H9 (cell line): ENCODE measurements at regions not wholly inside any gene's neighbourhood (a gene's known extent, or its start where the extent isn't known, plus 50 kb on each side); places are given as distances from the start of the nearest gene placed in this dataset.

Source experiments
- DNase-seq: peaks from one replicate; pipeline ENCODE4 v3.0.0-alpha.2; 2017
- H2AFZ ChIP-seq: one replicate; pipeline ENCODE4 v1.6.1; 2013; ENCODE audit warnings: mild to moderate bottlenecking, low read length, control low read depth, moderate library complexity
- H2AK5ac ChIP-seq: 2 replicates; pipeline ENCODE4 v1.6.1; 2013; ENCODE audit warnings: low read length, control low read depth, mixed read lengths; ENCODE audit not compliant: insufficient read length
- H2BK120ac ChIP-seq: one replicate; pipeline ENCODE4 v1.6.1; 2013; ENCODE audit warnings: low read depth, mild to moderate bottlenecking, low read length, control low read depth, inconsistent platforms; ENCODE audit not compliant: poor library complexity, severe bottlenecking
- H2BK12ac ChIP-seq: 2 replicates; pipeline ENCODE4 v1.6.1; 2013; ENCODE audit warnings: low read length, control low read depth, mixed read lengths, low read depth; ENCODE audit not compliant: insufficient read length
- H2BK15ac ChIP-seq: 2 replicates; pipeline ENCODE4 v1.6.1; 2013; ENCODE audit warnings: low read depth, low read length, control low read depth
- H2BK20ac ChIP-seq: one replicate; pipeline ENCODE4 v1.6.1; 2013; ENCODE audit warnings: low read depth, mild to moderate bottlenecking, low read length, control low read depth, inconsistent platforms; ENCODE audit not compliant: poor library complexity, severe bottlenecking
- H2BK5ac ChIP-seq: 2 replicates; pipeline ENCODE4 v1.6.1; 2013; ENCODE audit warnings: low read length, control low read depth, mixed read lengths; ENCODE audit not compliant: insufficient read length
- H3K14ac ChIP-seq: 2 replicates; pipeline ENCODE4 v1.6.1; 2013; ENCODE audit warnings: low read length, control low read depth; ENCODE audit not compliant: insufficient read depth
- H3K18ac ChIP-seq: 2 replicates; pipeline ENCODE4 v1.6.1; 2013; ENCODE audit warnings: low read depth, mild to moderate bottlenecking, mixed read lengths, low read length, control low read depth; ENCODE audit not compliant: insufficient read length
- H3K23ac ChIP-seq: 2 replicates; pipeline ENCODE4 v1.6.1; 2013; ENCODE audit warnings: low read length, control low read depth, mixed read lengths, low read depth; ENCODE audit not compliant: insufficient read length
- H3K23me2 ChIP-seq: 2 replicates; pipeline ENCODE4 v1.6.1; 2013; ENCODE audit warnings: low read depth, mild to moderate bottlenecking, mixed read lengths, low read length, control low read depth; ENCODE audit not compliant: insufficient read length, poor library complexity, severe bottlenecking
- H3K27ac ChIP-seq: 2 replicates; pipeline ENCODE4 v1.5.1; 2013; ENCODE audit warnings: low read length, control low read depth, mixed read lengths, low read depth; ENCODE audit not compliant: insufficient read length
- H3K27me3 ChIP-seq: 2 replicates; pipeline ENCODE4 v1.6.1; 2013; ENCODE audit warnings: low read length, control low read depth, inconsistent platforms; ENCODE audit not compliant: insufficient read depth
- H3K4ac ChIP-seq: 2 replicates; pipeline ENCODE4 v1.6.1; 2013; ENCODE audit warnings: low read depth, mild to moderate bottlenecking, control low read depth, inconsistent platforms, low read length, moderate library complexity
- H3K4me1 ChIP-seq: 2 replicates; pipeline ENCODE4 v1.6.1; 2013; ENCODE audit warnings: low read length, control low read depth, inconsistent platforms; ENCODE audit not compliant: insufficient read depth
- H3K4me2 ChIP-seq: 2 replicates; pipeline ENCODE4 v1.6.1; 2013; ENCODE audit warnings: low read length, control low read depth, mixed read lengths; ENCODE audit not compliant: insufficient read length, insufficient read depth
- H3K56ac ChIP-seq: 2 replicates; pipeline ENCODE4 v1.6.1; 2013; ENCODE audit warnings: low read depth, mild to moderate bottlenecking, mixed read lengths, low read length, control low read depth; ENCODE audit not compliant: insufficient read length
- H3K79me1 ChIP-seq: 2 replicates; pipeline ENCODE4 v1.6.1; 2013; ENCODE audit warnings: low read depth, mild to moderate bottlenecking, moderate library complexity, low read length, control low read depth, inconsistent platforms; ENCODE audit not compliant: insufficient read depth, poor library complexity, severe bottlenecking
- H3K79me2 ChIP-seq: 2 replicates; pipeline ENCODE4 v1.6.1; 2013; ENCODE audit warnings: low read length, control low read depth, inconsistent platforms; ENCODE audit not compliant: insufficient read depth
- H3K9ac ChIP-seq: 2 replicates; pipeline ENCODE4 v1.6.1; 2013; ENCODE audit warnings: low read length, control low read depth, mixed read lengths; ENCODE audit not compliant: insufficient read length; ENCODE audit errors: extremely low read depth
- H3K9me3 ChIP-seq: one replicate; pipeline ENCODE4 v1.6.1; 2013; ENCODE audit warnings: low read depth, low read length, inconsistent platforms; ENCODE audit not compliant: control insufficient read depth
- H3T11ph ChIP-seq: one replicate; pipeline ENCODE4 v1.6.1; 2013; ENCODE audit warnings: mild to moderate bottlenecking, low read length, control low read depth, inconsistent platforms
- H4K20me1 ChIP-seq: one replicate; pipeline ENCODE4 v1.6.1; 2013; ENCODE audit not compliant: control insufficient read depth, insufficient read length, insufficient read depth
- H4K5ac ChIP-seq: 2 replicates; pipeline ENCODE4 v1.6.1; 2013; ENCODE audit warnings: low read depth, mild to moderate bottlenecking, mixed read lengths, low read length, control low read depth; ENCODE audit not compliant: insufficient read length
- H4K8ac ChIP-seq: replicated peaks from 2 replicates; pipeline ENCODE4 v1.6.1; 2013; ENCODE audit warnings: low read length, control low read depth, mixed read lengths, low read depth; ENCODE audit not compliant: insufficient read length
- H4K91ac ChIP-seq: 2 replicates; pipeline ENCODE4 v1.6.1; 2013; ENCODE audit warnings: low read depth, mild to moderate bottlenecking, moderate library complexity, mixed read lengths, low read length, control low read depth; ENCODE audit not compliant: insufficient read length
- H3K27ac Mint-ChIP-seq, 3 experiments: 2 replicates in 2 of 3; 3 replicates in 1 of 3; pipeline ENCODE4 v1.8.0; 2020 to 2021; ENCODE audit warnings: mixed read lengths in 3 of 3, mild to moderate bottlenecking in 1 of 3, moderate library complexity in 1 of 3
- H3K27me3 Mint-ChIP-seq: 2 replicates; pipeline ENCODE4 v1.8.0; 2021; ENCODE audit warnings: low read depth, mild to moderate bottlenecking, moderate library complexity, mixed read lengths
- H3K36me3 Mint-ChIP-seq, 3 experiments: 2 replicates in 2 of 3; 3 replicates in 1 of 3; pipeline ENCODE4 v1.8.0; 2020 to 2021; ENCODE audit warnings: low read depth in 3 of 3, mixed read lengths in 3 of 3; ENCODE audit not compliant: insufficient read depth in 1 of 3
- H3K4me1 Mint-ChIP-seq, 2 experiments: 2 replicates each; pipeline ENCODE4 v1.8.0; 2020; ENCODE audit warnings: mixed read lengths in 2 of 2
- H3K4me3 Mint-ChIP-seq, 2 experiments: 2 replicates in 1 of 2; 3 replicates in 1 of 2; pipeline ENCODE4 v1.8.0; 2020 to 2021; ENCODE audit warnings: mild to moderate bottlenecking in 2 of 2, mixed read lengths in 2 of 2, moderate library complexity in 1 of 2
- H3K9me3 Mint-ChIP-seq, 2 experiments: 2 replicates in 1 of 2; 3 replicates in 1 of 2; pipeline ENCODE4 v1.8.0; 2020; ENCODE audit warnings: mild to moderate bottlenecking in 2 of 2, mixed read lengths in 2 of 2, moderate library complexity in 1 of 2
- CTCF ChIP-seq: fragments of 200-600 bp; sonication (generic); conservative IDR thresholded peaks from 3 replicates; pipeline ENCODE4 v1.8.0; 2021; ENCODE audit warnings: antibody characterized with exemption, mild to moderate bottlenecking
- WGBS: extraction: QIAGEN DNeasy Blood & Tissue Kit; methylation state at CpG from one replicate; pipeline ENCODE4 v1.1.7; 2013; ENCODE audit warnings: missing lambda C conversion rate, low lambda C conversion rate, mixed read lengths; ENCODE audit not compliant: insufficient read length; ENCODE audit errors: extremely low coverage; 5-methylcytosine and 5-hydroxymethylcytosine counted together

GRCh38 chr14:65259000-65259399 is 153.5 kb upstream of the FUT8 start:
- no CpG with 5 or more reads among the region's 2 CpGs for WGBS
- Mint-ChIP-seq H3K4me1 (peaks cover 27 to 39% of the 10 kb centered on the region in 2 experiments), H3K27ac (no peak overlapping the region), H3K9me3 (peaks cover 5 to 14% of the 10 kb centered on the region in 2 experiments; a peak in 3 of 5 replicates), H3K36me3 (peaks cover 0 to 11% (median 1%) of the 10 kb centered on the region in 3 experiments; a peak in 4 of 7 replicates), H3K4me3 (no peak overlapping the region), H3K27me3 (no peaks in the 10 kb centered on the region; the same call in none of the 2 replicates)
- no peak overlapping the region for H3K14ac ChIP-seq
- H4K20me1 ChIP-seq: no peaks in the 10 kb centered on the region
- DNase-seq: no peak
- TF ChIP-seq CTCF: no peak
- H4K91ac ChIP-seq: no peak overlapping the region
- no peaks in the 10 kb centered on the region for H3K23me2 ChIP-seq
- H3K4me1 ChIP-seq: no peaks in the 10 kb centered on the region; the same call in 1 of the 2 replicates
- H2BK5ac ChIP-seq: no peak overlapping the region
- no peak overlapping the region for H3K18ac ChIP-seq
- no peaks in the 10 kb centered on the region for H3K79me2 ChIP-seq
- no peak overlapping the region for H2BK20ac ChIP-seq
- H3K23ac ChIP-seq: no peak overlapping the region
- H2AFZ ChIP-seq: no peak overlapping the region
- H2BK120ac ChIP-seq: no peak overlapping the region
- H2BK12ac ChIP-seq: no peak overlapping the region
- H3K79me1 ChIP-seq: no peaks in the 10 kb centered on the region
- H3K56ac ChIP-seq: no peak overlapping the region
- no peak overlapping the region for H2AK5ac ChIP-seq
- no peaks in the 10 kb centered on the region for H3K9me3 ChIP-seq
- H4K5ac ChIP-seq: no peak overlapping the region
- no peak overlapping the region for H3K4me2 ChIP-seq
- H3K27me3 ChIP-seq: no peaks in the 10 kb centered on the region
- no peak overlapping the region for H3T11ph ChIP-seq
- H2BK15ac ChIP-seq: no peak overlapping the region
- H3K9ac ChIP-seq: no peak overlapping the region
- no peak overlapping the region for H4K8ac ChIP-seq
- no peak overlapping the region for H3K27ac ChIP-seq
- H3K4ac ChIP-seq: no peak overlapping the region
